DMS114 treated with DMSO at 0.1 percent for 48 hours (cell line): ENCODE measurements at regions not wholly inside any gene's neighbourhood (a gene's known extent, or its start where the extent isn't known, plus 50 kb on each side); places are given as distances from the start of the nearest gene placed in this dataset.

ENCODE experiments used
- DNase-seq: peaks from one replicate; lab custom pipeline; 2025; ENCODE audit not compliant: unreplicated experiment; lab: John Stamatoyannopoulos, UW

- no peak for DNase-seq
Observed at GRCh38 chr4:173932701-173933100, 350.8 kb downstream of the FBXO8 start.

- DNase-seq, result no peak
Observed at GRCh38 chr4:173930329-173930967, 353.0 kb downstream of the FBXO8 start.

- DNase-seq, result no peak
Observed at GRCh38 chr4:173929921-173930320, 353.5 kb downstream of the FBXO8 start.

- DNase-seq, result no peak
Observed at GRCh38 chr4:173924561-173924960, 358.9 kb downstream of the FBXO8 start.

GRCh38 chr4:173919861-173920260, 363.6 kb downstream of the FBXO8 start:
- no peak for DNase-seq

GRCh38 chr4:173919196-173919595, 364.3 kb downstream of the FBXO8 start:
- DNase-seq, result no peak

- no peak for DNase-seq
Observed at GRCh38 chr4:173917255-173917960, 366.1 kb downstream of the FBXO8 start.

- DNase-seq, result no peak
Observed at GRCh38 chr4:173913496-173913895, 370.0 kb downstream of the FBXO8 start.

- no peak for DNase-seq
Observed at GRCh38 chr4:173912384-173912783, 371.1 kb downstream of the FBXO8 start.

GRCh38 chr4:173910891-173911290, 372.6 kb downstream of the FBXO8 start:
- no peak for DNase-seq

- no peak for DNase-seq
Observed at GRCh38 chr4:173909294-173909693, 374.2 kb downstream of the FBXO8 start.

- DNase-seq, result no peak
Observed at GRCh38 chr4:173899813-173900212, 369.8 kb upstream of the HAND2 start.

- DNase-seq, result no peak
Observed at GRCh38 chr4:173891072-173891471, 361.0 kb upstream of the HAND2 start.

- DNase-seq, result no peak
Observed at GRCh38 chr4:173883821-173884220, 353.8 kb upstream of the HAND2 start.

- no peak for DNase-seq
Observed at GRCh38 chr4:173880897-173881296, 350.9 kb upstream of the HAND2 start.

- DNase-seq, result no peak
Observed at GRCh38 chr4:173879509-173879908, 349.5 kb upstream of the HAND2 start.

- no peak for DNase-seq
Observed at GRCh38 chr4:173878701-173879100, 348.7 kb upstream of the HAND2 start.

- DNase-seq, result no peak
Observed at GRCh38 chr4:173871643-173872042, 341.6 kb upstream of the HAND2 start.

- DNase-seq, result no peak
Observed at GRCh38 chr4:173866322-173867026, 336.4 kb upstream of the HAND2 start.

- no peak for DNase-seq
Observed at GRCh38 chr4:173862754-173863153, 332.7 kb upstream of the HAND2 start.

GRCh38 chr4:173860094-173860493, 330.1 kb upstream of the HAND2 start:
- no peak for DNase-seq

- DNase-seq, result no peak
Observed at GRCh38 chr4:173859091-173859713, 329.2 kb upstream of the HAND2 start.
